Heart right ventricle (tissue), 16 donors: ENCODE measurements at regions not wholly inside any gene's neighbourhood (a gene's known extent, or its start where the extent isn't known, plus 50 kb on each side); places are given as distances from the start of the nearest gene placed in this dataset.

Experiments used
- ATAC-seq, 8 donors: fragments of 200-7000 bp; cut with Tn5 transposase; one replicate each; pipeline ENCODE4 v1.9.1; 2020; ENCODE audit warnings: mild to moderate bottlenecking in 8 of 8, moderate library complexity in 8 of 8, moderate number of reproducible peaks in 1 of 8
- DNase-seq, 2 donors: peaks; one replicate each; pipeline ENCODE4 v3.0.0-alpha.2; 2020
- H3K27ac ChIP-seq, 10 donors: fragments of 200-600 bp; sonication (generic) in 2 of 10; one replicate each; pipeline versions ENCODE4 v1.5.0 to v1.8.0; 2020 to 2022; ENCODE audit warnings: mild to moderate bottlenecking in 3 of 10
- H3K27me3 ChIP-seq, 7 donors: fragments of 200-600 bp; one replicate each; pipeline ENCODE4 v1.8.0; 2021 to 2022; ENCODE audit warnings: mild to moderate bottlenecking in 2 of 7
- H3K36me3 ChIP-seq, 9 donors: fragments of 200-600 bp; sonication (generic) in 1 of 9; one replicate each; pipeline versions ENCODE4 v1.5.0 to v1.8.0; 2020 to 2022; ENCODE audit warnings: mild to moderate bottlenecking in 2 of 9
- H3K4me1 ChIP-seq, 9 donors: fragments of 200-600 bp; sonication (generic) in 1 of 9; one replicate each; pipeline versions ENCODE4 v1.5.0 to v1.8.0; 2020 to 2022; ENCODE audit warnings: mild to moderate bottlenecking in 4 of 9
- H3K4me3 ChIP-seq, 10 donors: fragments of 200-600 bp; sonication (generic) in 2 of 10; one replicate each; pipeline versions ENCODE4 v1.5.0 to v1.8.0; 2020 to 2022; ENCODE audit warnings: mild to moderate bottlenecking in 7 of 10, moderate library complexity in 2 of 10
- H3K9me3 ChIP-seq, 11 donors: fragments of 200-600 bp in 10 of 11; sonication (generic) in 2 of 11; one replicate each; pipeline versions ENCODE4 v1.5.0 to v1.8.0; 2013 to 2022; ENCODE audit warnings: mild to moderate bottlenecking in 2 of 11, control low read depth in 1 of 11, moderate library complexity in 1 of 11
- WGBS, 2 donors: extraction: QIAGEN DNeasy Blood & Tissue Kit; methylation state at CpG; one replicate each; pipeline ENCODE4 v1.1.7; 2013; ENCODE audit warnings: inconsistent platforms in 1 of 2; 5-methylcytosine and 5-hydroxymethylcytosine counted together
- intact Hi-C, 10 donors: fragments of 100-400 bp; cut with DNase I; formaldehyde crosslinking; loops; one replicate each; pipeline versions ENCODE4 v1.11.1 to v1.14.2; 2022
- TF ChIP-seq, protein P1 (sequence below), 9 donors: fragments of 200-600 bp; sonication (generic) in 2 of 9; IDR thresholded peaks; one replicate each; pipeline versions ENCODE4 v1.5.0 to v1.8.0; 2021 to 2022; ENCODE audit warnings: antibody characterized with exemption in 9 of 9, mild to moderate bottlenecking in 5 of 9, moderate library complexity in 1 of 9
- donor health status: Arrhythmogenic right ventricular cardiomyopathy.
- donor health status: ischemic (EF 13 %, LVEDD 7.1; RV severe dilation, severe dysfunction).
- donor health status: healthy with polysubstance abuse.
- donor health status: DM: no; HTN: yes; CAD: no.
- donor health status: DM: no; HTN: no; CAD: no.
- donor health status: ischemic (EF 25% LVEDD 6.9; RV normal size, moderate dysfunction).
- donor health status: ischemic (EF 25% LVEDD 5.7; RV mildly dilated, moderate dysfunction).
- donor health status: healthy.
- donor health status: DM: yes; HTN: yes; CAD: no.
- donor health status: Ischemic cardiomyopathy.
- donor health status: ischemic (EF 35%, LVEDD 5.7; RV mildly dilated, moderate dysfunction).
- donor health status: nonischemic (EF 11% LVEDD 7.7; RV severe dilation, severe dysfunction).
- donor health status: DM: yes; HTN: yes; CAD: no.
- donor health status: PGD.
- donor health status: ischemic (EF 29% LVEDD 5.4; RV normal size, mild dysfunction).
- donor health status: nonischemic (EF 23%, LVEDD 6.1; RV moderate dilation, normal function).

DNA sequence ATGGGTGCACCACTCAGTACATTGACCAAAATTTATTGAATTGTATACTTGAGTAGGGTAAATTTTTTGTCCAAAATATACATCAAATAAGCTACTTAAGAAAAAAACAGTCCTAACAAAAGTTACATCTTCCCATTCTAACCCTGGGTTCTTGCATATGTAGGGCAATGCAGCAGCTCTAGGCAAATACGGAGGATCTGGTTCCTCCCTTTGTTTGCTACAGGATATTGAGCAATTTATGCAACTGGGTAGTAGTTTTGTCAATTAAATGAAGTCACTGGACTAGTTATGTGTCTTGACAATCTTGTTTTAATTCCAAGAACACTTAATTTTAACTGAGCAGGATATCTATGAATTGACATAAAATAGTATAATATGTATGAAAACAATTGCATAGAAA, 1507.2 kb upstream of the PIK3C3 start:
- intact Hi-C loops: no loop called here
- H3K4me1 ChIP-seq: no peaks in the 10 kb centered on the region

DNA sequence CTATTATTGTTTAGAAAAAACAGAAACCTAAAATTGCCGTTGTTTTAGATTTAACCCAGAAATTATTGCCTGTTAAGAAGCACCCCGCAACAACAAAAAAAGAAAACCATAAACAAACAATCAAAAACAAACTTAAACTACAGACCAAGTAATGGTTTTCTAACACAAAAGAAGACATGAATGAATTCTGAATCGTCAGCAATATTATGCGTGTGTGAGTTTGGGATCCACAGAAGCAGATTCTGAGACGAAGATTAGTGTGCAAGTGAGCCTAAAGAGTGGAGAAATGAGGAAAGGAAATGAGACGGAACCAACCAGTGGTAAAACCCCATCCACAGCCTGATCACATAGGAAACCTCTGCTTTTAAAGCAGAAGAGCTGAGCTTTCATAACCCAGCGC, 1514.9 kb upstream of the PIK3C3 start:
- Histone ChIP-seq H3K9me3 (peaks cover 0 to 5% (median 0%) of the 10 kb centered on the region in 11 donors), H3K4me1 (peaks cover 0 to 13% (median 0%) of the 10 kb centered on the region in 9 donors), H3K4me3 (no peak overlapping the region), H3K36me3 (no peaks in the 10 kb centered on the region), H3K27me3 (no peaks in the 10 kb centered on the region), H3K27ac (no peak overlapping the region)
- ATAC-seq: no peak
- intact Hi-C loops: no loop called here
- 90 to 93% methylated on average over 7 of the region's 7 CpGs for WGBS, 2 donors
- no peak for DNase-seq
- TF ChIP-seq, protein P1, sequence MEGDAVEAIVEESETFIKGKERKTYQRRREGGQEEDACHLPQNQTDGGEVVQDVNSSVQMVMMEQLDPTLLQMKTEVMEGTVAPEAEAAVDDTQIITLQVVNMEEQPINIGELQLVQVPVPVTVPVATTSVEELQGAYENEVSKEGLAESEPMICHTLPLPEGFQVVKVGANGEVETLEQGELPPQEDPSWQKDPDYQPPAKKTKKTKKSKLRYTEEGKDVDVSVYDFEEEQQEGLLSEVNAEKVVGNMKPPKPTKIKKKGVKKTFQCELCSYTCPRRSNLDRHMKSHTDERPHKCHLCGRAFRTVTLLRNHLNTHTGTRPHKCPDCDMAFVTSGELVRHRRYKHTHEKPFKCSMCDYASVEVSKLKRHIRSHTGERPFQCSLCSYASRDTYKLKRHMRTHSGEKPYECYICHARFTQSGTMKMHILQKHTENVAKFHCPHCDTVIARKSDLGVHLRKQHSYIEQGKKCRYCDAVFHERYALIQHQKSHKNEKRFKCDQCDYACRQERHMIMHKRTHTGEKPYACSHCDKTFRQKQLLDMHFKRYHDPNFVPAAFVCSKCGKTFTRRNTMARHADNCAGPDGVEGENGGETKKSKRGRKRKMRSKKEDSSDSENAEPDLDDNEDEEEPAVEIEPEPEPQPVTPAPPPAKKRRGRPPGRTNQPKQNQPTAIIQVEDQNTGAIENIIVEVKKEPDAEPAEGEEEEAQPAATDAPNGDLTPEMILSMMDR (IDR thresholded peaks at IDR 0.05): no peak

More for the DNA sequence above, 1507.2 kb upstream of the PIK3C3 start:
- H3K27me3 ChIP-seq: no peaks in the 10 kb centered on the region
- H3K4me3 ChIP-seq: no peak overlapping the region
- TF ChIP-seq, protein P1 (IDR thresholded peaks at IDR 0.05): no peak
- H3K9me3 ChIP-seq: no peaks in the 10 kb centered on the region
- H3K27ac ChIP-seq: no peak overlapping the region
- ATAC-seq: no peak
- no peaks in the 10 kb centered on the region for H3K36me3 ChIP-seq
- no peak for DNase-seq
- WGBS, 2 donors: 44 to 71% methylated on average over 1 of the region's 1 CpG

GRCh38 chr18:40437517-40437916, 1517.5 kb upstream of the PIK3C3 start:
- no peaks in the 10 kb centered on the region for H3K27me3 ChIP-seq
- TF ChIP-seq, protein P1 (IDR thresholded peaks at IDR 0.05): peak in 1 of 9 donors; percentile 10
- ATAC-seq (peak; percentile 42 to 99 (median 95)), DNase-seq (peak; percentile 30 to 33)
- H3K27ac ChIP-seq: peak overlapping the region in 7 of 10 donors; percentile 1 to 72 (median 48)
- H3K4me1 ChIP-seq: peaks cover 0 to 13% (median 0%) of the 10 kb centered on the region in 9 donors
- 20 to 34% methylated on average over 3 of the region's 3 CpGs for WGBS, 2 donors
- H3K4me3 ChIP-seq: no peak overlapping the region
- intact Hi-C loops: loop anchor here in 2 of 10 donors (2.0 to 10.0 kb wide), 3 partner anchors 660 to 937 kb away; no protein-coding TSS in a partner anchor
- no peaks in the 10 kb centered on the region for H3K36me3 ChIP-seq
- peaks cover 0 to 5% (median 0%) of the 10 kb centered on the region in 11 donors for H3K9me3 ChIP-seq

GRCh38 chr18:40431071-40431985, 1523.7 kb upstream of the PIK3C3 start:
- no peak overlapping the region for H3K27ac ChIP-seq
- H3K4me3 ChIP-seq: no peak overlapping the region
- DNase-seq: no peak
- TF ChIP-seq, protein P1 (IDR thresholded peaks at IDR 0.05): no peak
- 28 to 41% methylated on average over 6 of the region's 6 CpGs for WGBS, 2 donors
- no peaks in the 10 kb centered on the region for H3K9me3 ChIP-seq
- H3K4me1 ChIP-seq: peaks cover 0 to 4% (median 0%) of the 10 kb centered on the region in 9 donors
- ATAC-seq: peak in 1 of 8 donors; percentile 42
- no peaks in the 10 kb centered on the region for H3K27me3 ChIP-seq
- intact Hi-C loops: loop anchor here in 1 of 10 donors (10.0 kb wide), 1 partner anchor 943 kb away; no protein-coding TSS in a partner anchor
- no peaks in the 10 kb centered on the region for H3K36me3 ChIP-seq
